Ammon's horn (tissue), 1 donor: ENCODE measurements at regions not wholly inside any gene's neighbourhood (a gene's known extent, or its start where the extent isn't known, plus 50 kb on each side); places are given as distances from the start of the nearest gene placed in this dataset.

Source experiments
- DNase-seq: peaks from one replicate; pipeline ENCODE4 v3.0.0-alpha.2; 2016; ENCODE audit warnings: low spot score

DNA sequence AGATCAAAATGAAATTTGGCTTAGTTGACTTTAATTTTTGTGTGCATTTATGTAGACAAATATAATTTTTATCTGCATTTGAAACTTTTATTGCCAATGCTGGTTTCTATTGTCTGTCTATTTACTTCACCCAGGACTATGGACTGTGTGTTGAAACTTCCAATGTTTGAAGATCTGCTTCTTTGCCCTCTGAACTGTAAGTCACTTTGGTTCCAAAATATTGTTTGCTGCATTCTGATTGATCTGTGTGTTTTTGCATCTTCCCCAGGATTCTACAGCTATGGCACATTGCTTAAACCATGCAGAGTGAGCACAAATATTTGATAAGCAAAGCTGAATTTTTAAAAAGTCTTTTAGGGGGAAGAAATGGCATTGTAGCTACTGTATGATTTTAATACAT lies 131.0 kb upstream of the SOX5 start:
- no peak for DNase-seq

DNA sequence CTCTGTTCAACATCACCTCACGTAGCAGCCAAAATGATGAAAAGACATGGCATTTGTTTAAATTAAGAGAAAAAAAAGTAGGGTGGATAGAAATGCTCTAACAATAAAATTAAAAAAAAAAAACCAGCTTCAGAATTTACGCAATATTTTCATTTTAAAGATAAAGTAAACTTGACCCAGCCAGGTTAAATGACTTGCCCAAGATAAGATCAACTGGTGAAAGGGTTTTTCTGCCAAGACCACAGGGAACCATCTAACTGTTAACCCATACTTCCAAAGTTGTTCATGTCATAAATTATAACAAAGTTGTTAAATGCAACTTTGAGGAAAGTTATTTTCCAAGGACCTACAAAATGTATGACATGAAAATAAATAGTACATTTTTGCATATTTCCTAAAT lies 129.6 kb upstream of the SOX5 start:
- no peak for DNase-seq

DNA sequence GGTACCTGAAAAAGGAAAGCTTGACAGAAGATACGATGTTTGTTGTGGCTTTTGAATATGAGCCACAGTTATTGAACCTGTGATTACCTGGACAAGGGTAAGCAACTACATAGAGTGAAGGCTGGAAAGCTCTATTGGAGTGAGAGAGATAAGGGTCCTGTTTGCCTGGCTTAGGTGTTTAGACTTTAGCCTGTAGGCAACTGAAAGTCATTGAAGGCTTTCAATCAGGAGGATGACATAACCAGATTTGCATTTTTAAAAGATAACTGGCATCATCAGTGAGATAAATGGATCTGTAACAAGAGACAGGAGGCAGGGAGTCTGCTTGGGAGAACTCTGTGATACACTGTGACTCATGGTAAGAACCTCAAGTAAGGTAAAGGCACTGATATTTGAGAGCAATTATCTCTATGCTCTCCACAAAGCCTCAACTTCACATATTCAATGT lies 128.9 kb upstream of the SOX5 start:
- DNase-seq: no peak

DNA sequence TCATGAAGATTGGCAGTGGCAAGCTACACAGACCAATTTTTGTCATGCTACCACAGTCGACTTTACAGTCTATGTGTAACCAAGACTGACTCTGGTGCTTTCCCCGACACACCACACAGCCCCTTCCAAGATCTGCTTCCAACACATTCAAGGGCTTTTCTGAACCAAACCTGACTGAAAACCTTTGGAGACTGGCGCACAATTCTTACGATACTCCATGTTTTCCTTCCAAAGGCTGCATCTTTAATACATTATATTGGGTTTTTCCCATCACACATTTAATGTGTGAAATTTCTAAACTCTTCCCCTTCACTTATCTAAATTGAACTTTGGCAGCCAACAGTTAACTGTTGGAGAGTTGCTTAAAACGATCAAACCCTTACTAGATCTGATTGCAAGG lies 127.7 kb upstream of the SOX5 start:
- no peak for DNase-seq

DNA sequence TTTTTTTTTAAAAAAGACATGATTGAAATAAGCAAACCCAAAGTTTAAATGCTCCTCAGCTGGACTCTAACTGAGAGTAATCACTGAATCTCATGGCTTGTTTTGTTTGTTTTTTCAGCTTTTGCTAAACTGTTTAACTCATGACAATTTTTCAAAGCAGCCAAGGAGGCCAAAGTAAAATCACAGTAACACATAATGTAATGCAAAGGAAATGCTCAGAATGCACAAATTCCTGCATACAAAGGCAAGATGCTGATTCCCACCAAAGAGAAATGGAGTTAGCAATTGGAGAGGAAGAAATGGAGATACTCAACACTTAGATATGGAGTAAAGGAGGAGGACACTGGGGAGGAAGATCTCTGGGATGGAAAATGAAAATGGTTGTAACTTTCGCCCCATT lies 126.2 kb upstream of the SOX5 start:
- DNase-seq: no peak

DNA sequence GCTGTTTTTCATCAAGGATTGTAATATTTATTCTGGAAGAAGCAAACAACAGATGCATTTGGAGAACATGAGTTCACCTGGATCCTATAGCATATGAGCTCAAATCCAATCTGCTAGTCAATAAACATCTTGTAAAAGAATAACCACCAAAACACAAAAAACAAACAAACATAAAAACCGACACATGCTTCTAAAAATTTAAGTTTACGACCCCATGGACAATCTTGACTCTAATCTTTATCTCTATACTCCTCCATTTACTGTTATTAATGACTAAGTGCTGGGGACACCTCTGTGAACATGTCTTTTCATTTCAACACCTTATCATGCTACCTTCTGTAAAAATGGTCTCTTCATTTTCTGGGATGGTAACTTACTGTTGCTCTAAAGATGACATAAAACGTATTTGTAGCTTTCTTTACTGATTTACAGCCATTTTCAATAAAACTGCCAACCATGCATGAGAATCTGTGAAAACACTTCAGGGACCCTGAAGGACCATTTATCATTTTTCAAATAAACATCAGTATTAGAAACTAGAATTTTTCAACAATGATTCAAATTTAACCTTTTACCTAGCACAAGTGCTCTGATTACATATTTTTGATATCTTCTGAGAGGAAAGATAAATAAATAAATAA lies 123.8 kb upstream of the SOX5 start:
- DNase-seq: no peak

DNA sequence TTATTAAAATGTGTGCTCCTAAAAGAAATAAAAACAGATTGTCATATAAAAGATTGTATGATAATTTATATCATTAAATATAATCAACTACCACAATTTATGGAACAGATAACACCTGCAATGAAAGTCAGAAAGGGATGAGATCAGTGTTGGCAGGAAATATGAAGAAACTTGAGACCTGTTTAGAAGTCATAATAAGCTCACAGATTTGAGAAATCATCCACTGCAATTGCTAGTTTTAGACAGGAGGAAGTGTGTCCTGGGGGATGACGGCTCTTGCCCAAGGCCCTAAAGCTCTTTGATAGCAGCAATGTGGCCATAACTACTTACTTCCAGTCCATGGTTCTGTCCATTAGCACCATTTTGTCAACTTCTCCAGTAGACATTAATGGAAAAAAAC lies 122.8 kb upstream of the SOX5 start:
- no peak for DNase-seq

DNA sequence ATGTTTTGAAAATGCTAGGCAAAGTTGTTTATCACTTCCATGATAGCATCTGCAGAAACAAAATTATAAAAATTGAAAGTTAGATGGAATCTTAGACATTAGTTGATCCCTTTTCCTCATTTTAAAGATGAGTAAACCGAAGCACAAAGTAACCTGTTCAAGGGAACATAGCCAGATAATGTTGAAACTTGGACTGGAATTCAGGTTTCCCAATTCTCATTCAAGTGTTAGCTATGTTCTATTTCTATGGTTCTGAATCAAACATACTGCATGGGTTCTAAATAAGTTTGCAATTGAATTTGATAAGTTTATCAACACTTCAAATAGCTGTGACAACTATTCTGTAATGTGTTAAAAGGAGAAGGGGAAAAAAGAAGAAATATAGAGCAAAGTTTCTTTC lies 122.4 kb upstream of the SOX5 start:
- DNase-seq: no peak

DNA sequence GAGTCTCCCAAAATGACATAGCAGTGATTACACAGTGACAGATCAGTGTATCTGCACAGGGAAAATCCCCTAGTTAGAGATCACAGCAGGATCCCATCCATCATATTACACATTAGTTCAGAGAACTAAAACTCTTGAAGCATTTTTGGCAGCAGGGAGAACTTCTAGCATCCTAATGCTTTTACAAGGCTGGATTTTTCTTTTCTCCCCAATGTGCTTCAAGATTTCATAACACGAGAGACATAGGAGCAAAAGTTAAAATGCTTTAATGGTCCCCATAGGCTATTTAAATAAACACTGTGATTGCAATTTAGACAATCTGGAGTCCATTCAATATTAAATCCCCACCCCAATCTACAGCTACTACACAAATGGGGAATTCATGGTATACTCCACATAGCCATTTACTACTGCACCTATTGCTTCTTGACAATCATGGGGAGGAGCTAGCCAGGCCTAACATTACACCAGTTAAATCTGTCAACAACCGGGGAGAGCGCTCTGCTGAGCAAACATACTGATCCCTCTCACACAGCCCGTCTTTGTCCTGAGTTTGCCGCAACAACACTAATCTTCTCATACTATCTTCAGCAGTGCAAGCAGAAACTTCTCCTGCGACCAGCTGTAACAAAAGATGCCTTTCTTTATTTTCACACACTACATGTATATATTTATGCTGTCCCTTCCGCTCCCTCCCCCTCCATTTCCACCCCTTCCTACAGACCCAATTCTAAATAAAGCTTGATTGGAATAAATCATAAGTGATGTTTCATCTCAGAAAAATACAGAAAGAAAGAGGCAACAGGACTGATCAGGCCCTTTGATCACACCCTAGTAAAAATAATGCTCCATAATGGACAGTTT lies 120.3 kb upstream of the SOX5 start:
- DNase-seq: no peak

DNA sequence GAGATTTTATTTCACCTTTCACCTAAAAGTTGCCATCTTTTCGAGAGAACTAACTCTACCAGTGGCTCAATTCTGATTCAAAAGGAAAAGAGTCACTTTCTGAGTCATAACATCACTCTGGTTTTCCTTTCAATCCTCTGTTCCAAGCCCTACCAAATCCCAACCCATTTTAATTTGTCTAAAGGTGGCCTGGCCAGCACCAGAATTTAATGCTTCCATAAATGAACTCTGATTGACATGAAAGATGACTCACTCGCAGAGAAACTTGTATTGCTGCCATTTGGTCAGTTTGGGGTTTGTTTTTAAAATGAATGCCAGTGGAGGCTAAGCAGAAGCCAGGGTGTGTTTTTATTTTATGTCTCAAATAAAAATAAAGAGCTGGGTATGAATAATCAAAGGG lies 117.4 kb upstream of the SOX5 start:
- no peak for DNase-seq

DNA sequence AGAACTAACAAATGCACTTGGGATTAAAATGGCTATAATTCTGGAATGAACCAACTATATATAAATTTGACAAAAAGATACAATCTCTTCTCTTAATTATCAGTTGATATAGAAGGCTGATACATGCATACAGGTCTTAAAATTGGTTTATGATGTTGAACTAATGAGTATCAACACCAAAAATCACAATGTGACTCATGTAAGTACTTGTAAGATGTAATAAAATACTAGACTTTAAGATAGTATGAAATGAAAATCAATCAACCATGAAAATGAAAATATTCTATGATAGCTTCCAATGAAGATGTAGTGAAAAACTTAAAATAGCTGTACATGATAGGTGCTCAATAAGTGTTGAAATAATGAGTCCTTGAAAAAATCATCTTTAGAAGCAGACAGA lies 116.6 kb upstream of the SOX5 start:
- no peak for DNase-seq

DNA sequence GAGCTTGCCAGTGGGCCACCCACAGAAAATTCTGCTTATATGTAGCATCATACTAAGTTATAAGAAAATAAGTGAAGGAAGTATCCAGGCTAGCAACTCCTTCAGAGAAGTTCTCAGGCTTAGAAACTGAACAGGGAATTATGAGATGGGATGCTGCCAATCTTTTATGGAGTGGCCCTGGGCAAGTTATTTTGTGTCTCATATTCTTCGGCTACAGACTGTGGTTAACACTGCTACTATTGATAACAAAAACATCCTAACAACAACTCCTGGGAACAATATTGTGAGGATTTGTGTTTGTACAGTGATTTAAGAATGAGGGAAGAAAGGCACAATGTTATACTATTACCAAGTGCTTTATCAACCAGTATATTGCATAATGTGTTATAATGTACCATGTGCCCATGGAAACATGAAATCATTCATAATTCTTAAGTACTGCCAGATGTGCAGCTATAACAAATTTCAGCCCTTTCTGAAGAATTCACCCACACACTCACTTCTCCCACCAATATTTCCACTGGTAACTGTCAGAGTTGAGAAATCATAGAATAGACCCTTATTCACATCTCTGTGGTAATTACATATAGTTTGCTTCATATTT lies 113.3 kb upstream of the SOX5 start:
- no peak for DNase-seq

DNA sequence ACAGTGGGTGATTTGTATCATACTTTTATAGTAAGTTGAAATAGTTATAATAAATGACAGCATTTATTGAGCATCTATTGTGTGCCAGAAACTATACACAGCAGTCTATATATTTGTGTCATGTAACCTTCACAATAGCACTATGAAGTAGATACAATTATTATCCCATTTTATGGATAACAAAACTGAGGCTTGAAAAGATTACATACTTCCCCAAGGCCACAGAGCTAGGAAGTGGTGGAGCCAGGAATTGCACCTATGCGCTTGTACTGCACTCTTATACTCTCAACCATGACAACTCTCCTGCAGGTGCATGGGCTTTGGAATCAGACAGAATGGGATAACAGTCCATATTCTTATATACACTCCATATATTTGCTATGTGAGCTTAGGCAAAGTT lies 110.6 kb upstream of the SOX5 start:
- DNase-seq: no peak

DNA sequence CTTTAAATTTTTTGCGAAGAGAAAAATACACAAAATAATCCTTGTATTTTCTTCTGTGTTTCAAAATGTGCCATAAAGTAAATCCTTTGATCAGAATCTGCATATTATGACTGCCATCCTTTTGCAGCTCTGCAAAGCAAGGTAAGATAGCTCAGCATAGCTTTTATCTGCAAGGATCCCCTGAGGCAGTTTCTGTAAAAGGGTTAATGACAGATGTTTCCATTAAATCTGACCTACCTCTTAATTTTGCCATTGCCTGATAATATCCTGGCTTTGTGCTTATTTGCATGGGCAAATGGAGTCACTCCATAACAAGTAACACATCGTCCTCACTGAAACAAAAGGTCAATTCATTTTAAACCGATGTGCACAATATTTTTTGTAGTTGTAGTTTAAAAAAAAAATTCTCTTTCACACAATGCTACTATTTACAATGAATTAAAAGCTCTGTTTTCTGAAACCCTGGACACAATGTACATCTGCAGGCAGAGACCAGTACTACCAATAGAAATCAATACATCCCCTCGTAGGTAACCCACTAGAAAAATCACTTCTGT lies 108.5 kb upstream of the SOX5 start:
- DNase-seq: no peak

DNA sequence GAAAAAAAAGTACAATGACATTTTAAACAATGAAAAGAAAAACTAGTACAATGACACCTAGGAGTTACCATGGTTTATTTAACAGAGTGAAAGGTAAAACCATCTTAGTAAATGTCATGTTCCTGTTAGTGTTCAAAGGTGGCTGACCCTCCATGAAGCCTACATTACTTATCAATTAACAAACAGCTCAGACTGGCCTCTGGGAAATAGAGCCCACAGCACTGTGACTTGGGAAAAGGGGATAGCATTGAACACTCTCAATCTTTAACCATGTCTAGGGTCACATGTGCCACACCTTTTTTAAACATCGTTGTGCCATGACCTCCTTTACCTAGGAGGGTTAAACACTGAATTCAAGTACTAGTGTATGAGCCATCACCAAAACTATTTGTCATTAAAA lies 106.3 kb upstream of the SOX5 start:
- no peak for DNase-seq

DNA sequence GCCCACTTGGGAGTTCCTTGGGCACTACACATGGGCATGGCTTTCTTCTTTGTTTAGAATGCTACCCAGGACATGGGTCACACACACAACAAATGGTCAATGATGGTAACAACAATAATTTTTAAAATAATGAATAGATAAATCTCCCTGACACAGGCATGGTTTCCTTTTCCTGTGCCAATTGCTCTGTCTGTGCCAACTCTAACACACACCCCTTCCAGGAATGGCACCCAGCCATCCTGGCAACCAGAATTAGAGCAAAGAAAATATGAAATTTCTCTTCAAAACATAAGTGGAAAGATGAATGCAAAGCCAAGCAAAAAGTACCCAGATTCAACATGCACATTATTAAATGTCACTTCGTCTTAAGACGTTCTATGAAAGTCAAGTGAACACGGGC lies 104.9 kb upstream of the SOX5 start:
- DNase-seq: no peak

DNA sequence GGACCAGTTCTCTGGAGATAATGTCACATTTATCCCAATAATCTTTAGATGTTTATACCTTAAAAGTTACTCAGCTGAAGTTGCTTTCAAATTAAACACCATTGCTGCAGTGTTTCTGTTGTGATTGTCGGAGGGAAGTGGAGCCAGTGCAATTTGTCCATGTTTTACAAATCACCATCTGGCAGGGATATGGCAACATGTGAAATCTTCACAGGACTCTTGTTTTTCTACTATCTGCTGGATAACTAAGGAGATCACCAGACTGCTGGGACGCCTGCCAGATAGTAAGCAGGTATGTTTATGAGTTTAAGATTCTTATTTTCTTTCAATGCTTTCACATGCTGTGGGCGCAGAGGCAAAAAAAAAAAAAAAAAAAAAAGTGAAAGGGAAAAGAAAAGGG lies 100.3 kb upstream of the SOX5 start:
- DNase-seq: no peak

DNA sequence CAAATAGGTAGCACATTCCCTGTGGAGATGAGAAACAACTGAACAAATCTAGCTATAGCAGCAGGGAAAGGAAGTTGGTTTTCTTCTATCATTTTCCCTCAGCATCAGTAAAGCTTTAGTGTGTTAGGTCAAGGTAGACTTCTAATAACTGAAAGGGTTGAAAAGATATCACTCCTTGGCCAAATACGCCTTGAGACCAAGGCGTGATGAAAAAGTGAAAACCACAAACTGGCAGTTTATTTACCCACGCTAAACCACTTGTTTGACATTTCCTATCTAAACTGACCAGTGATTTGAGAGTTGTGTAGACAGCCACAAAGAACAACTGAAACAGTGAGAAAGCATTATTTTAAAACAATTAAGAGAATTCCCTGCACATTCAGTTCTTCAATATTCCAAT lies 99.6 kb upstream of the SOX5 start:
- DNase-seq: no peak

DNA sequence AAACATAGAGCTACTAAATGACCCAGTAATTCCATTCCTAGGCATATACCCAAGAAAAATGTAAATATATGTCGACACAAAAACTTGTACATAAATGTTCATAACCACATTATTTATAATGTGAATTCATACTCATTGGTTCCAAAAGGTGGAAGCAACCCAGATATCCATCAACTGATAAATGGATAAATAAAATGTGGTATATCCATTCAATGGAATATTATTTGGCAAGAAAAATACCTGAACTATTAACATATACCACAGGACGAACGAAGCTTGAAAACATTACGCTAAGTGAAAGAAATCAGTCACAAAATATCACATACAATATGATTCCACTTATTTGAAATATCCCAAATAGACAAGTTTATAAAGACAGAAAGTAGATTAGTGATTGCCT lies 99.0 kb upstream of the SOX5 start:
- DNase-seq: no peak

DNA sequence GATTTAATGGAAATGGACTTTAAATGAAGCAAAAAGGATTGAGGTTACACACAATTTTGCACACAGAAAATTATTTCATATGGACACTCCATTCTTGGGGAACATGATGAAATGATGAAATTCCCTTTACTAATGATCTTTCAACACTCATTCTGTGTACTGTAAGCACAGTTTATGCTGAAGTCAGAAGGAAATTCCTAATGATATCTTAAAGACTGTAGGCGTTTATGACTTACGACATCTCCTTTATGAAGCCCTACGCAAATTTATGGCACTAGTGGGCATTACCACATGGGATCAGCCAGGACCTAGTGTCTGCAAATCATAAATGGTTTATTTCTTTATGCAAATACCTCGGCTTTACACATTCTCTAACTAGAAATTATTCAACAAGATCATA lies 97.9 kb upstream of the SOX5 start:
- no peak for DNase-seq

DNA sequence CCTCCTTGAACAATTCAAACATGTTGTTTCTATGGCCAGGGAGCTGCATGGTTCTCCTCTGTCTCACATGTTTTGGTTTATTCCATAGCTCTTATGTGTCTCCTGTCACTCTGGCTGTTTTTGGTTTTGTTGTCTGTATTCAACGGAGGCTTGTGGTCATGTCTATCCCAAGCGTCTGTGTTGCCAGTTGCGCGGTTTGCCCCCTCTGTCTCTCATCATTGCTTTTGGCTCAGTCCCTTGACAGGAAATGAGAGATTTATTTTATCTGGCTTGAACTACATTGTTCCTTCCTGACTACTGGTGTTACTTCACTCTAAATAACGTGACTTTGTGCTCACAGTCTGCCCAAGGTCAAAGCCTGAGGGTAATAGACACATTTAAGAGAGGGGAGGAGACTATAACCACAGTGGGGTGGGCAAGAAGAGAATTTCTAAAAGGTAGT lies 96.4 kb upstream of the SOX5 start:
- DNase-seq: no peak

DNA sequence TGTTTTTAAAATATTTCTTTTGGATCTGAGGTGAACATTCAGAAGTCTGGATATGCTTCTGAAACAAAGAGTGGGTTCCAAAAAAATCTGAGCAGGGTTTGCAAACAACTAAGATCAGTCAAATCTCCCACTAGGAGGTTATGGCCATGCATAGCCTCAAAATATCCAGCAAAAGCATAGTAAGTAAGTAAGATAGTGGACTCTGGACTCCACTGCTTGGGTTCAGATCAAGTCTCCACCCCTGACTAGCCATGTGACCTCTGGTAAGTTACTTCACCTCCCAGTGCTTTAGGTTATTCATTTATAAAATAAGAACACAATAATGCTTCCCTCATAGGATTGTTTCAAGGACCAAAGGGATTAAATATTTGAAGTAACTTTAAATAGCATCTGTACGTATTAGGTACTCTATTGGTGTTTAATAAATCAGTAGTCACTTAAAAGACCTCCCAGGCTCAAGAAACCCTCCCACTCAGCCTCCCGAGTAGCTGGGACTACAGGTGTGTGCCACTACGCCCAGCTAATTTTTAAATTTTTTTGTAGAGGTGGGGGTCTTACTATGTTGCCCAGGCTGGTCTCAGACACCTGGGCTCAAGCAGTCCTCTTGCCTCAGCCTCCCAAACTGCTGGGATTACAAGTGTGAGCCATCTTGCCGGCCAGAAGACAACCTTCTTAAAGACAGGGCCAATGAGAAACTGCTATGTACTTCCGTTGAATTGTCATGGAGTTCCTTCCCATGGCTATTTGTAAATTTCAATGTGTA lies 95.7 kb upstream of the SOX5 start:
- no peak for DNase-seq
